ENCODE measurements at regions not wholly inside any gene's neighbourhood (a gene's known extent, or its start where the extent isn't known, plus 50 kb on each side); places are given as distances from the start of the nearest gene placed in this dataset.
"Not testable (repeated sequence)": the region's sequence is repeated elsewhere in the genome, so short reads cannot be mapped to it uniquely, and the experiment has no call there.

DNA sequence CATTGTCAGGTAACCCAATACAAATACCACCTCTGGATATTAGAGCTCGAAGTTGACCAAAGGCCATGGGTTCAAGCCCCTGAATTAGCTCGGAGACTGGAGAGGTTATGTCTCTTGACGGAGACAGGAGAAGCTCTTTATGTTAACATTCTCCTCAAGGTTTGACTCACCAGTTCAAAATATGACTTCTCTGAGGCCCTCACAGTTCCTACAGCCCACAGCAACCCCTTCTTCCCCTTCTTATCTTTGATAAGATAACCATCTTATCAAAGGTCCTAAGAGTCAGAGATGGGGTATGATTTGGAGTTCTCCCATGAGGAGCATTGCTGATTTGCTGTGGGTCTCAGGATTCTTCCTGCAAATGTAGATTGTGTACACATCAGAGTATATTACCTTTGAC lies 246.6 kb downstream of the UBE2NL start:
- not testable (repeated sequence) for TF ChIP-seq CBX3 (IDR thresholded peaks at IDR 0.05; ENCODE audit: low read depth); EZH2phosphoT487 (IDR thresholded peaks at IDR 0.05; ENCODE audit: borderline replicate concordance); CEBPB (IDR thresholded peaks at IDR 0.05; ENCODE audit: low read depth); SIN3A (IDR thresholded peaks at IDR 0.05; ENCODE audit: low read depth); EGR1 (IDR thresholded peaks at IDR 0.05; ENCODE audit: low read depth); YY1 (IDR thresholded peaks at IDR 0.05; ENCODE audit: extremely low read depth, insufficient replicate concordance, low read depth, low read length)
- TF ChIP-seq, protein P1, sequence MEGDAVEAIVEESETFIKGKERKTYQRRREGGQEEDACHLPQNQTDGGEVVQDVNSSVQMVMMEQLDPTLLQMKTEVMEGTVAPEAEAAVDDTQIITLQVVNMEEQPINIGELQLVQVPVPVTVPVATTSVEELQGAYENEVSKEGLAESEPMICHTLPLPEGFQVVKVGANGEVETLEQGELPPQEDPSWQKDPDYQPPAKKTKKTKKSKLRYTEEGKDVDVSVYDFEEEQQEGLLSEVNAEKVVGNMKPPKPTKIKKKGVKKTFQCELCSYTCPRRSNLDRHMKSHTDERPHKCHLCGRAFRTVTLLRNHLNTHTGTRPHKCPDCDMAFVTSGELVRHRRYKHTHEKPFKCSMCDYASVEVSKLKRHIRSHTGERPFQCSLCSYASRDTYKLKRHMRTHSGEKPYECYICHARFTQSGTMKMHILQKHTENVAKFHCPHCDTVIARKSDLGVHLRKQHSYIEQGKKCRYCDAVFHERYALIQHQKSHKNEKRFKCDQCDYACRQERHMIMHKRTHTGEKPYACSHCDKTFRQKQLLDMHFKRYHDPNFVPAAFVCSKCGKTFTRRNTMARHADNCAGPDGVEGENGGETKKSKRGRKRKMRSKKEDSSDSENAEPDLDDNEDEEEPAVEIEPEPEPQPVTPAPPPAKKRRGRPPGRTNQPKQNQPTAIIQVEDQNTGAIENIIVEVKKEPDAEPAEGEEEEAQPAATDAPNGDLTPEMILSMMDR (IDR thresholded peaks at IDR 0.05 in 2 of 3, conservative IDR thresholded peaks at IDR 0.05 in 1 of 3; ENCODE audit: borderline replicate concordance in 1 of 3, insufficient read depth in 1 of 3, low read depth in 2 of 3, low read length in 2 of 3) = not testable (repeated sequence)
- TF ChIP-seq, protein P2, sequence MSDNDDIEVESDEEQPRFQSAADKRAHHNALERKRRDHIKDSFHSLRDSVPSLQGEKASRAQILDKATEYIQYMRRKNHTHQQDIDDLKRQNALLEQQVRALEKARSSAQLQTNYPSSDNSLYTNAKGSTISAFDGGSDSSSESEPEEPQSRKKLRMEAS (IDR thresholded peaks at IDR 0.05) = not testable (repeated sequence)
- TF ChIP-seq, protein P3, sequence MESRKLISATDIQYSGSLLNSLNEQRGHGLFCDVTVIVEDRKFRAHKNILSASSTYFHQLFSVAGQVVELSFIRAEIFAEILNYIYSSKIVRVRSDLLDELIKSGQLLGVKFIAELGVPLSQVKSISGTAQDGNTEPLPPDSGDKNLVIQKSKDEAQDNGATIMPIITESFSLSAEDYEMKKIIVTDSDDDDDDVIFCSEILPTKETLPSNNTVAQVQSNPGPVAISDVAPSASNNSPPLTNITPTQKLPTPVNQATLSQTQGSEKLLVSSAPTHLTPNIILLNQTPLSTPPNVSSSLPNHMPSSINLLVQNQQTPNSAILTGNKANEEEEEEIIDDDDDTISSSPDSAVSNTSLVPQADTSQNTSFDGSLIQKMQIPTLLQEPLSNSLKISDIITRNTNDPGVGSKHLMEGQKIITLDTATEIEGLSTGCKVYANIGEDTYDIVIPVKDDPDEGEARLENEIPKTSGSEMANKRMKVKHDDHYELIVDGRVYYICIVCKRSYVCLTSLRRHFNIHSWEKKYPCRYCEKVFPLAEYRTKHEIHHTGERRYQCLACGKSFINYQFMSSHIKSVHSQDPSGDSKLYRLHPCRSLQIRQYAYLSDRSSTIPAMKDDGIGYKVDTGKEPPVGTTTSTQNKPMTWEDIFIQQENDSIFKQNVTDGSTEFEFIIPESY (IDR thresholded peaks at IDR 0.05; ENCODE audit: extremely low read depth, insufficient replicate concordance, low read length) = not testable (repeated sequence)
